BLaER1 treated with 17β-estradiol and CSF1 and Interleukin-3, amounts not matched to agents 10 nM and 100 nM (cell line): ENCODE measurements at regions not wholly inside any gene's neighbourhood (a gene's known extent, or its start where the extent isn't known, plus 50 kb on each side); places are given as distances from the start of the nearest gene placed in this dataset.

Experiments
- H3K27ac ChIP-seq, 11 experiments: shearing (Covaris generic); formaldehyde crosslinking; 2 replicates each; pipeline ENCODE4 v1.8.1; 2022
- H3K27me3 ChIP-seq, 11 experiments: shearing (Covaris generic); formaldehyde crosslinking; 2 replicates each; pipeline ENCODE4 v1.8.1; 2022
- H3K36me3 ChIP-seq, 11 experiments: shearing (Covaris generic); formaldehyde crosslinking; 2 replicates each; pipeline ENCODE4 v1.8.1; 2022
- H3K4me1 ChIP-seq, 10 experiments: shearing (Covaris generic); formaldehyde crosslinking; 2 replicates each; pipeline ENCODE4 v1.8.1; 2022
- H3K4me2 ChIP-seq, 11 experiments: shearing (Covaris generic); formaldehyde crosslinking; 2 replicates each; pipeline ENCODE4 v1.8.1; 2022
- H3K4me3 ChIP-seq, 10 experiments: shearing (Covaris generic); formaldehyde crosslinking; 2 replicates each; pipeline ENCODE4 v1.8.1; 2022
- H3K9ac ChIP-seq, 11 experiments: shearing (Covaris generic); formaldehyde crosslinking; 2 replicates each; pipeline ENCODE4 v1.8.1; 2022
- H3K9me3 ChIP-seq, 11 experiments: shearing (Covaris generic); formaldehyde crosslinking; replicated peaks in 1 of 11; 2 replicates each; pipeline ENCODE4 v1.8.1; 2022
- H4K20me1 ChIP-seq, 11 experiments: shearing (Covaris generic); formaldehyde crosslinking; 2 replicates each; pipeline ENCODE4 v1.8.1; 2022
- Cebpa-rat ChIP-seq, 11 experiments: shearing (Covaris generic); IDR thresholded peaks; 2 replicates each; pipeline ENCODE4 v1.8.1; 2022

- Histone ChIP-seq H3K4me2 (no peak overlapping the region), H3K36me3 (no peaks in the 10 kb centered on the region), H3K27me3 (peaks cover 0 to 34% (median 0%) of the 10 kb centered on the region in 11 experiments; a peak in 7 of 22 replicates)
Measured at GRCh38 chr10:128963211-128964099, 503.6 kb upstream of the MGMT start.

GRCh38 chr10:128964100-128964403, 503.0 kb upstream of the MGMT start:
- H4K20me1 ChIP-seq: 0 out of 22 replicates have a peak, but pooled peaks cover 0 to 6% (median 0%) of the 10 kb centered on the region in 11 experiments
- no peak overlapping the region for H3K4me3 ChIP-seq
- H3K9ac ChIP-seq: no peak overlapping the region
- H3K4me1 ChIP-seq: peaks cover 0 to 8% (median 0%) of the 10 kb centered on the region in 10 experiments; a peak in 5 of 20 replicates
- H3K27ac ChIP-seq: no peak overlapping the region
- H3K4me2 ChIP-seq: no peak overlapping the region
- H3K36me3 ChIP-seq: no peaks in the 10 kb centered on the region
- TF ChIP-seq Cebpa-rat (IDR thresholded peaks at IDR 0.05): no peak
- H3K27me3 ChIP-seq: peaks cover 0 to 39% (median 0%) of the 10 kb centered on the region in 11 experiments; a peak in 7 of 22 replicates
- peaks cover 8 to 16% (median 11%) of the 10 kb centered on the region in 11 experiments; a peak in 20 of 22 replicates for H3K9me3 ChIP-seq

More at GRCh38 chr10:128963211-128964099, 503.6 kb upstream of the MGMT start:
- peaks cover 8 to 16% (median 11%) of the 10 kb centered on the region in 11 experiments; a peak in 20 of 22 replicates for H3K9me3 ChIP-seq
- no peak overlapping the region for H3K9ac ChIP-seq
- no peak for TF ChIP-seq Cebpa-rat (IDR thresholded peaks at IDR 0.05)
- 0 out of 22 replicates have a peak, but pooled peaks cover 0 to 6% (median 0%) of the 10 kb centered on the region in 11 experiments for H4K20me1 ChIP-seq
- H3K4me1 ChIP-seq: peaks cover 0 to 7% (median 0%) of the 10 kb centered on the region in 10 experiments; a peak in 2 of 20 replicates
- H3K4me3 ChIP-seq: no peak overlapping the region
- H3K27ac ChIP-seq: no peak overlapping the region

GRCh38 chr10:128967980-128968756, 498.9 kb upstream of the MGMT start:
- no peak for TF ChIP-seq Cebpa-rat (IDR thresholded peaks at IDR 0.05)

GRCh38 chr10:128969551-128969950, 497.5 kb upstream of the MGMT start:
- Histone ChIP-seq H3K4me1 (peaks cover 0 to 20% (median 9%) of the 10 kb centered on the region in 10 experiments; a peak in 9 of 20 replicates), H3K27ac (no peak overlapping the region), H4K20me1 (no peaks in the 10 kb centered on the region), H3K9me3 (peaks cover 8 to 18% (median 10%) of the 10 kb centered on the region in 11 experiments; a peak in 20 of 22 replicates), H3K27me3 (peaks cover 0 to 78% (median 0%) of the 10 kb centered on the region in 11 experiments; a peak in 8 of 22 replicates), H3K4me2 (peak overlapping the region in 1 of 11 experiments; percentile 15; a peak in 2 of 22 replicates), H3K36me3 (no peaks in the 10 kb centered on the region), H3K9ac (no peak overlapping the region), H3K4me3 (no peak overlapping the region)
- TF ChIP-seq Cebpa-rat (IDR thresholded peaks at IDR 0.05): no peak

More at GRCh38 chr10:128967980-128968756, 498.9 kb upstream of the MGMT start:
- H3K4me1 ChIP-seq: peaks cover 0 to 20% (median 9%) of the 10 kb centered on the region in 10 experiments; a peak in 9 of 20 replicates
- no peak overlapping the region for H3K4me2 ChIP-seq
- H3K27ac ChIP-seq: no peak overlapping the region
- H3K9me3 ChIP-seq: peaks cover 8 to 20% (median 11%) of the 10 kb centered on the region in 11 experiments; a peak in 20 of 22 replicates
- H4K20me1 ChIP-seq: no peaks in the 10 kb centered on the region
- H3K36me3 ChIP-seq: no peaks in the 10 kb centered on the region
- H3K9ac ChIP-seq: no peak overlapping the region
- no peak overlapping the region for H3K4me3 ChIP-seq
- peaks cover 0 to 71% (median 0%) of the 10 kb centered on the region in 11 experiments; a peak in 8 of 22 replicates for H3K27me3 ChIP-seq

- Histone ChIP-seq H3K4me2 (peak overlapping the region in 2 of 11 experiments; percentile 25 to 32; a peak in 2 of 22 replicates), H3K9me3 (0 out of 22 replicates have a peak, but pooled peaks cover 0 to 8% (median 0%) of the 10 kb centered on the region in 11 experiments), H3K4me1 (peaks cover 0 to 20% (median 9%) of the 10 kb centered on the region in 10 experiments; a peak in 9 of 20 replicates), H3K27ac (no peak overlapping the region), H3K27me3 (peaks cover 0 to 71% (median 0%) of the 10 kb centered on the region in 11 experiments; a peak in 8 of 22 replicates), H3K4me3 (no peak overlapping the region), H4K20me1 (no peaks in the 10 kb centered on the region), H3K36me3 (no peaks in the 10 kb centered on the region), H3K9ac (no peak overlapping the region)
- TF ChIP-seq Cebpa-rat (IDR thresholded peaks at IDR 0.05): no peak
Measured at GRCh38 chr10:128971374-128972035, 495.5 kb upstream of the MGMT start.

DNA sequence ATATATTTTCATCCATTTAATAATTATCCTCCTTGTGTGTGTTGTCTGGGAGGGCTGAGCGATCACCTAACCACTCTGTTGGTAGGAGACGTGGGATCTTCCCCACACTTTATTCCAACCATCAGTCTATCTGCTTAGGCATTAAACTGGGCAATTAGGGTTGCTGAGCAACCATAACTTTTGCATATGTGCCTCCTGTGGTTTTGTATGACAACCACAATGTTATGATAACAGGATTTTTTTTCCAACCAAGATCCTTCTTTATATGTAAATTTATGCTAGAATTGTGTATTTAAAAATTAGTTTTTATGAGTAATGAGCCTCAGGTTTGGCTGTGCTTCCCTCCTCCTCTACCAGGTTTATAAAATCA, 495.0 kb upstream of the MGMT start:
- H3K4me2 ChIP-seq: peak overlapping the region in 3 of 11 experiments; percentile 15 to 32 (median 25); a peak in 6 of 22 replicates
- H3K27ac ChIP-seq: no peak overlapping the region
- TF ChIP-seq Cebpa-rat (IDR thresholded peaks at IDR 0.05): no peak
- H3K9me3 ChIP-seq: 0 out of 22 replicates have a peak, but pooled peaks cover 0 to 8% (median 0%) of the 10 kb centered on the region in 11 experiments
- H3K9ac ChIP-seq: no peak overlapping the region
- H3K36me3 ChIP-seq: no peaks in the 10 kb centered on the region
- H3K4me1 ChIP-seq: peaks cover 0 to 20% (median 9%) of the 10 kb centered on the region in 10 experiments; a peak in 9 of 20 replicates
- H3K4me3 ChIP-seq: no peak overlapping the region
- H3K27me3 ChIP-seq: peaks cover 0 to 67% (median 0%) of the 10 kb centered on the region in 11 experiments; a peak in 8 of 22 replicates
- no peaks in the 10 kb centered on the region for H4K20me1 ChIP-seq

GRCh38 chr10:128973221-128973620, 493.8 kb upstream of the MGMT start:
- no peak for TF ChIP-seq Cebpa-rat (IDR thresholded peaks at IDR 0.05)
- Histone ChIP-seq H3K4me1 (peaks cover 0 to 20% (median 9%) of the 10 kb centered on the region in 10 experiments; a peak in 9 of 20 replicates), H3K27ac (no peak overlapping the region), H3K27me3 (peaks cover 0 to 55% (median 0%) of the 10 kb centered on the region in 11 experiments; a peak in 8 of 22 replicates), H4K20me1 (no peaks in the 10 kb centered on the region), H3K36me3 (no peaks in the 10 kb centered on the region), H3K9ac (no peak overlapping the region), H3K4me2 (no peak overlapping the region), H3K9me3 (0 out of 22 replicates have a peak, but pooled peaks cover 0 to 8% (median 0%) of the 10 kb centered on the region in 11 experiments), H3K4me3 (no peak overlapping the region)

DNA sequence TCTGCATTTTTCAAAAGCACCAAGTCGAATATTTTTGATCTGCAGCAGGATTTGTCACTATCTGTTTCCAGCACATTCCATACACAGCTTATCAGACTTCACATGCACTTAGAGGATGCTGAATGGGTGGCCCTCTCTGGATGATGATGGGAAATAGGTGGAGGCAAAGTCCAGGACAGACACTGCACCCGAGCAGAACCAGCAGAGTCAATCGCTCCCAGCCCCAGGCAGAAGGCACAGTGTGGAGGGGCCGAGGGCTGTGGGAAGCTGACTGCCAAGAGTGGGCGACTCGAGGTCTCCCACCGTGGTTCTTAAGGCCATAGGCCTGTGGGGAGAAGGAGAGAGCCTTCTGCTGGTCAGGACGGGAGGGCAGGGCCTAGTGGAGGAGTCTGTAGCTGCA, 490.2 kb upstream of the MGMT start:
- Histone ChIP-seq H3K4me2 (no peak overlapping the region), H3K9me3 (peaks cover 0 to 8% (median 0%) of the 10 kb centered on the region in 11 experiments; a peak in 6 of 22 replicates), H3K27ac (no peak overlapping the region), H3K4me1 (peaks cover 0 to 12% (median 3%) of the 10 kb centered on the region in 10 experiments; a peak in 6 of 20 replicates), H4K20me1 (no peaks in the 10 kb centered on the region), H3K4me3 (no peak overlapping the region), H3K36me3 (no peaks in the 10 kb centered on the region), H3K9ac (no peak overlapping the region), H3K27me3 (peaks cover 0 to 27% (median 0%) of the 10 kb centered on the region in 11 experiments; a peak in 5 of 22 replicates)
- TF ChIP-seq Cebpa-rat (IDR thresholded peaks at IDR 0.05): no peak
